Activated T-cell treated with anti-CD3 and anti-CD28 coated beads, Interleukin-2, amount 50 U/mL, for 24 hours (primary cell): ENCODE measurements at regions not wholly inside any gene's neighbourhood (a gene's known extent, or its start where the extent isn't known, plus 50 kb on each side); places are given as distances from the start of the nearest gene placed in this dataset.

Experiments
- DNase-seq: peaks from one replicate; pipeline ENCODE4 v3.0.0-alpha.2; 2020
- H3K27ac Mint-ChIP-seq: 2 replicates; pipeline ENCODE4 v1.8.0; 2020; ENCODE audit warnings: mild to moderate bottlenecking, mixed read lengths
- H3K27me3 Mint-ChIP-seq: 2 replicates; pipeline ENCODE4 v1.8.0; 2020; ENCODE audit warnings: mixed read lengths
- H3K36me3 Mint-ChIP-seq: 2 replicates; pipeline ENCODE4 v1.8.0; 2020; ENCODE audit warnings: low read depth, mixed read lengths
- H3K4me1 Mint-ChIP-seq: 2 replicates; pipeline ENCODE4 v1.8.0; 2020; ENCODE audit warnings: low read depth, mixed read lengths
- H3K4me3 Mint-ChIP-seq: 2 replicates; pipeline ENCODE4 v1.8.0; 2020; ENCODE audit warnings: mild to moderate bottlenecking, moderate library complexity, mixed read lengths
- H3K9me3 Mint-ChIP-seq: 2 replicates; pipeline ENCODE4 v1.8.0; 2020; ENCODE audit warnings: mixed read lengths

- Mint-ChIP-seq H3K27ac (no peak overlapping the region), H3K9me3 (peaks cover 4% of the 10 kb centered on the region), H3K27me3 (no peaks in the 10 kb centered on the region), H3K4me3 (no peak overlapping the region), H3K36me3 (no peaks in the 10 kb centered on the region), H3K4me1 (no peaks in the 10 kb centered on the region)
- DNase-seq, result no peak
Measured at GRCh38 chr13:88115976-88116375, 444.8 kb downstream of the SLITRK5 start.

GRCh38 chr13:88118952-88119351, 447.8 kb downstream of the SLITRK5 start:
- H3K4me3 Mint-ChIP-seq, result no peak overlapping the region
- H3K36me3 Mint-ChIP-seq, result no peaks in the 10 kb centered on the region
- H3K9me3 Mint-ChIP-seq, result peaks cover 8% of the 10 kb centered on the region
- no peak overlapping the region for H3K27ac Mint-ChIP-seq
- no peaks in the 10 kb centered on the region for H3K27me3 Mint-ChIP-seq
- no peak for DNase-seq
- H3K4me1 Mint-ChIP-seq, result no peaks in the 10 kb centered on the region

DNA sequence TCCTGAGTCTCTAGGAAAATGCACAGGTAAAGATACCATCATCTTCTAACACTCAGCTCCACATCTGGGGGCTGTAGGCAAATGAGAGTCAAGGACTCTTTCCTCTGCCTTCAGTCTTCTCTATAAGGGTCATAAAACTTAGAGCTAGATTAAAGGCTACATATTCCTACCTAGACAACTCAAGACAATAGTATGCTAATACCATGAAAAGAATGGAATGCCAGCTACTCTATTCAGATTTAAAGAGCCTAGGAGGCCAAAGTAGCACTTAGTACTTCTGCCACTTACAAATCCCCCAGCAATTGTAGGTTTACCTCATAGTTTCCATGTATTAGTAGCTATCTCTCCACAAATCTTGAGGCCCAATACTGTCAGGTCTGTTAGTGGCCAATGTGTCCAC, 453.0 kb downstream of the SLITRK5 start:
- H3K27me3 Mint-ChIP-seq, result no peaks in the 10 kb centered on the region
- no peak overlapping the region for H3K4me3 Mint-ChIP-seq
- peaks cover 14% of the 10 kb centered on the region for H3K4me1 Mint-ChIP-seq
- no peak for DNase-seq
- H3K9me3 Mint-ChIP-seq, result peaks cover 16% of the 10 kb centered on the region
- no peaks in the 10 kb centered on the region for H3K36me3 Mint-ChIP-seq
- no peak overlapping the region for H3K27ac Mint-ChIP-seq

DNA sequence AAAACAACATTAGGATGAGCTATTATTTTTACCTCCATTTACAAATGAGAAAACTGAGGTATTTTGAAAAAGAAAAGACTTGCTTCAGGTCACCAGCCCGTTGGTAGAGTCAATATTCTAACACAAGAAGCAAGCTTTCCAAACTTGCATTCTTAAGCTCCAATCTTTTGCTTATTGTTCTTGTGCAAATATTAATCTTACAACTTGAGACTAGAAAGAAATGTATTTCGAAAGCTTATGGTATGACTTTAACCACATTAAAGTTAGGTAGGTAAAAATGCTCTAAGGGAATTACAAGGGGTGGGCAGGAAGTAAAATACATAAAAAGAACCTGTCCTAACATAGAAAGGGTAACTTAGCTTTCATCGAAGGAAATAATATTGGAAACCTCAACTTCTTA, 453.9 kb downstream of the SLITRK5 start:
- H3K36me3 Mint-ChIP-seq, result no peaks in the 10 kb centered on the region
- peaks cover 16% of the 10 kb centered on the region for H3K9me3 Mint-ChIP-seq
- DNase-seq, result no peak
- H3K27ac Mint-ChIP-seq, result no peak overlapping the region
- H3K27me3 Mint-ChIP-seq, result no peaks in the 10 kb centered on the region
- H3K4me3 Mint-ChIP-seq, result no peak overlapping the region
- peaks cover 14% of the 10 kb centered on the region for H3K4me1 Mint-ChIP-seq

DNA sequence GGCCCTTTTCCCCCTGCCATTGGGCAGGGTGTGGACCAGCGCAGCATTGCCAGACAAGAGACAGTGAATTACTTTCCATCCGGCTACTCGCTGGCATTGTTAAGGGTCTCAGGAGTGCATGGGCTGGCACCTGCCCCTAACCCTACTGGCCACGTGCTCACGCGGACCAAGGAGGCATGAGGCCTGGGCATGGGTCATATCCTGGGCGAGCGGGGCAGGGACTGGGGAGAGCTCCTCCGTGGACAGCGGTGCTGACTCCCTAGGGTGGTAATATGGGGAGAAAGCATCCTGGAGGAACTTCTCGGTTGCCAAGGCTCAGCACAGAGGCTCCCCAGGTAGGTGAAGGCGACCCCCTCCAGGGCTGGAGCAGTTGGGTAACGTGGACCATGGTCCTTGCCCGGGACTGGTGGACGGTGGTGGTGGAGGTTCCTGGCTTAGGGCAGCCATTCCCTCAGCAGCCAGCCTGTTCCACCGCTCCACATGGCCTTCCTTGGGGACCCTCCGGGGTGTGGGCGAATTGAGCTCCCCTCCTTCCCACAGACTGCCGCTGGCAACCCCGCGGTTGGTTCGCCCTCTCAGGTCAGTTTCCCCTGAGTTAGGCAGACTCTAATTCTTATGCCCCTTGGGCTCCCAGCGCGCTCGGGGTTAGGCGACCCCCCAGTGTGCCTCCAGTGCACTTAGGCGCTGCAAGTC, 465.1 kb downstream of the SLITRK5 start:
- Mint-ChIP-seq H3K27ac (no peak overlapping the region), H3K9me3 (peaks cover 3% of the 10 kb centered on the region), H3K4me3 (no peak overlapping the region), H3K4me1 (no peaks in the 10 kb centered on the region), H3K36me3 (no peaks in the 10 kb centered on the region), H3K27me3 (no peaks in the 10 kb centered on the region)
- DNase-seq, result no peak

DNA sequence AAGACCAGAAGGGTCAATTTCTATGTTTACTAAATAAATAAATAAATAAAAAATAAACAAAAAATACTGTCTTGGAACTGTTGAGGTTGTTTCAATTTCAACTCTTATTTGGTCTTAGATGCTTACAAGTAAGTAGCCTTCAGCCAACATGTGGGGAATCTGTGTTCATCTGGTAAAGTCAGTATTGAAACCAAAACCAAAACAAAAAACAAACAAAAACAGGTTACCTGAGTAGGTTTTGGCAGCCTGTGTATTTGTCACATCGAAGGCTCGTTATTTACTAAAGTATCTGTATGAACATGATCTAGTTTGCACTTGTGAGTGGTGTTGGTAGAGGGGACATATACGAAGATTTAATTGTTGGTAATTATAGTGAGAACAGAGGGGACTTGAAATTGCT, 471.5 kb downstream of the SLITRK5 start:
- no peak overlapping the region for H3K27ac Mint-ChIP-seq
- DNase-seq, result no peak
- peaks cover 2% of the 10 kb centered on the region for H3K4me1 Mint-ChIP-seq
- H3K36me3 Mint-ChIP-seq, result no peaks in the 10 kb centered on the region
- H3K4me3 Mint-ChIP-seq, result no peak overlapping the region
- no peaks in the 10 kb centered on the region for H3K27me3 Mint-ChIP-seq
- H3K9me3 Mint-ChIP-seq, result no peaks in the 10 kb centered on the region

DNA sequence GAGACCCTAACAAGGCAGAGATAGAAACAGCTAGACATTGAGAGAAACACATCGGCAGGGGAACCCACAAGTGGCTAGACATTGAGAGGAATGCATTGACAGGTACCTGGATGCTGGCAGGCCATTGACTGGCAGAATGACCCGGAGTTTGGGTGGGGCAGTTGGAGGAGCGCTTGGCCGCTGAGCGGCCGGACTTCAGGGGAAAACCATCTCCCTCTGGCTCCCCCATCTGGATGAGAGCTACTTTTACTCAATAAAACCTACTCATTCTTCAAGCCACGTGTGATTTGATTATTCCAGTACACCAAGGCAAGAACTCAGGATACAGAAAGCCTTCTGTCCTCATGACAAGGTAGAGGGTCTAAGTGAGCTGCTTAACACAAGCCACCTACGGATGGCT, 473.4 kb downstream of the SLITRK5 start:
- Mint-ChIP-seq H3K36me3 (no peaks in the 10 kb centered on the region), H3K9me3 (no peaks in the 10 kb centered on the region), H3K27me3 (no peaks in the 10 kb centered on the region), H3K4me1 (peaks cover 2% of the 10 kb centered on the region), H3K27ac (no peak overlapping the region), H3K4me3 (no peak overlapping the region)
- no peak for DNase-seq

DNA sequence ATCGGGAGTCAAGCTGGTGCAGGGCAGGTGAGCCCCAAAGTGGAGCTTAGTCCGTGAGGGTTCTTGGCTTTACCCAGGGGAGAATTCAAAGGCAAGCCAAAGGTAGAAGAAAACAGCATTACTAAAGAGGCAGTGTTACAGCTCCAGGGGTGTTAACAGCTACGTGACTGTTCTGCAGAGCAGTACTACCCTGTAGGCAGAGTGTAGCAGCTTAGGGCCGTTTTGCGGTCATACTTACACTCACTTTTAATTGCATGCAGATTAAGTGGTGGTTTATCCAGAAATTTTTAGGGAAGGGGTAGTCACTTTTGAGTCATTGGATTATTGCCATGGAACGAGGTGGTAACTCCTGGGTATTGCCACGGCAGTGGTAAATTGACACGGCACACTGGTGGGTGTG, 482.2 kb downstream of the SLITRK5 start:
- Mint-ChIP-seq H3K4me3 (no peak overlapping the region), H3K36me3 (no peaks in the 10 kb centered on the region), H3K27me3 (no peaks in the 10 kb centered on the region), H3K27ac (no peak overlapping the region), H3K4me1 (no peaks in the 10 kb centered on the region), H3K9me3 (no peaks in the 10 kb centered on the region)
- DNase-seq, result no peak

DNA sequence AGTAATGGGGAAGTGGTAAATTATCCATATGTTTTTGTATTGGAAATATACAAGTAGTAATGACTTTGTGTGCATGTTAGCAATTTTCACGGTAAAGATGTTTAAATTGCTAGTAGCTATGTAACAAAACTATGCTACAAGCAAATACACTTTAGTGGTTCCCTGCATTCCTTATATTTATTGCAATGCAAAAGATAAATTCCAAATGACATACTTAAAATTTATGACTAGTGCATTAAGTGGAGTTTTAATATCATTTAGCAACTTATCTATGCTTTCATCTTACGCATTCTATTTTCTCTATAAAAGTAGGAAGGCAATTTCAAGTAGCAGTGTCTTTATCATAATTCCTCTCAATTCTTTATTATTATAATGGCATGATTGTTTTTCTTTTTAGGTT, 482.8 kb downstream of the SLITRK5 start:
- Mint-ChIP-seq H3K9me3 (no peaks in the 10 kb centered on the region), H3K27ac (no peak overlapping the region), H3K36me3 (no peaks in the 10 kb centered on the region), H3K4me3 (no peak overlapping the region), H3K4me1 (no peaks in the 10 kb centered on the region), H3K27me3 (no peaks in the 10 kb centered on the region)
- DNase-seq, result no peak

DNA sequence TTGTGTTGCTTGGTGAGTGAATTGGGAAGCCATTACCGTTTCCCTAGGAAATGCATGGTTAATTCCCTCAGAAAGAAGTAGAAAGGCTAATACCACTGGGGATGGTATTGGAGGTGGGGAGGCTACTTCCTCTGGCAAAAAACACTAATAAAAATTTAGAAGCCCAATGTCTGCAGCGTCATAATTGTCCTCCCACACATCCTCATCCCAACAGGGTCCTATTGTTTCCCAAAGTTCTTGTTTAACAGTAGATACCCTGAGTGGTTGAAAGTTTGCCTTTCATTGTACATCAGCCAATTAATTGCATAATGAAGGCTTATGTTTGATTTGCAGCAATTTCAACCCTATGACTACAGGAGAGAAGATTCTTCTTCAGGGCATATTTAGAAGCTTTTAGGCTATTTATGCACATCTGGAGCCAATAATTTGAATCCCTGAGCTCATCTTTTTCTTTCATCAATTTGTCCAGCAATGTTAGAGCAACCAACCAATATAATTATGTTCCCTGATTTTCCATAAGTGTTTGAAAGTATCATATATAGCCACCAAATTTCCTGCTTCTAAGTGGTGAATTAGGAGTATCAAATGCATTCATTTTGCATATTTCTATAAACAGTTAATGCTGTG, 491.0 kb downstream of the SLITRK5 start:
- peaks cover 6% of the 10 kb centered on the region for H3K9me3 Mint-ChIP-seq
- H3K27ac Mint-ChIP-seq, result no peak overlapping the region
- H3K4me3 Mint-ChIP-seq, result no peak overlapping the region
- no peaks in the 10 kb centered on the region for H3K27me3 Mint-ChIP-seq
- no peaks in the 10 kb centered on the region for H3K36me3 Mint-ChIP-seq
- H3K4me1 Mint-ChIP-seq, result no peaks in the 10 kb centered on the region
- no peak for DNase-seq

DNA sequence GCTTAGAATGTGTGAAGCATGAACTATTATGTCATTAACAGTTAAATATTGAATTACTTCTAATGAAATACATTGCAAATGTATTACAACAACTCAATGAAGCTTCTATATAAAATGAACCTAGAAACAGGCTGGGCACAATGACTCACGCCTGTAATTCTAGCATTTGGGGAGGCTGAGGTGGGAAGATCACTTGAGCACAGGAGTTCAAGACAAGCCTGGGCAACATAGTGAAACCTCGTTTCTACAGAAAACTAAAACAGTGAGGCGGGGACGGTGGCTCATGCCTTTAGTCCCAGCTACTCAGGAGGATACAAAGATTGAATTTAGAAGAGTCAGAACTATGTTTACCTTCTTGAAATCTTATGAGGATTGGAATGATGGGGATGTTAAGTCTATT, 505.1 kb downstream of the SLITRK5 start:
- DNase-seq, result no peak
- Mint-ChIP-seq H3K9me3 (peaks cover 3% of the 10 kb centered on the region), H3K27me3 (no peaks in the 10 kb centered on the region), H3K27ac (no peak overlapping the region), H3K4me3 (no peak overlapping the region), H3K4me1 (no peaks in the 10 kb centered on the region), H3K36me3 (no peaks in the 10 kb centered on the region)

DNA sequence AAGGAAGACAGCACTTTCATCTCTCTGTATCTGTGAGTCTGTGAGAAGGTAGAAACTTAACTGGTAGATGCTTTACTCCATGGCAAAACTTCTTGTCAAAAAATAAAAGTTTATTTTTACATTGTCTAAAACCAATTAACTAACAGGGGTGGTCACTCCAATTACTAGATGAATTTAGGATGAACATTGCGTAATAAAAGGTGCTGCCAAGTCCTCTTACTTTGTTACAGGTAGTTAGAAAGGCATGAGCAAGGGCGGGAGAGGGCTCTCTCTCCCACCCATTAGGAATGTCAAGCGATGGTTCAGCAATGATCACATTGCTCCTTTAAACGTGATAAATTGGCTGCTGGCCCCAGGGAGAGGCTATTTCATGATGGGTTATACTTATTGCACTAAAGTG, 512.3 kb downstream of the SLITRK5 start:
- Mint-ChIP-seq H3K4me1 (no peaks in the 10 kb centered on the region), H3K4me3 (no peak overlapping the region), H3K36me3 (no peaks in the 10 kb centered on the region), H3K27ac (no peak overlapping the region), H3K9me3 (peaks cover under 1% of the 10 kb centered on the region), H3K27me3 (no peaks in the 10 kb centered on the region)
- DNase-seq, result no peak

DNA sequence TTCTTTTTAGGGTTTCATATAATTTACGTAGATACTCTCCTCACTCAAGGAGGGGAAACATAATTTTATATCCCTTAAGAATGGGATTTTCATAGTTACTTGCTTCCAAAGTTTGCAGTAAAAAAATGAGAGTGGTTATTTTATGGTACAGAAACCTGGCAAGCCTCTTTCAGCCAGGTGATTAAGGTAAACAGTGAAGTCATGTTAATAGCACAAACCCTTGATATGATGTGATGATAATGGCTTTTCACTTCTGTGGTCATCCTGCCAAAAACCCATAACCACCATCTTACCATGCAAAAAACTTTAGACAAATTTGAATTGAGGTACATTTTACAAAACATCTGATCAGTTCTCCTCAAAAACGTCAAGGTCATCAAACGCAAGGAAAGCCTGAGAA, 517.8 kb downstream of the SLITRK5 start:
- Mint-ChIP-seq H3K9me3 (peaks cover 3% of the 10 kb centered on the region), H3K27me3 (no peaks in the 10 kb centered on the region), H3K27ac (no peak overlapping the region), H3K36me3 (no peaks in the 10 kb centered on the region), H3K4me1 (no peaks in the 10 kb centered on the region), H3K4me3 (no peak overlapping the region)
- no peak for DNase-seq

GRCh38 chr13:88189728-88190127, 518.6 kb downstream of the SLITRK5 start:
- H3K27ac Mint-ChIP-seq, result no peak overlapping the region
- H3K4me1 Mint-ChIP-seq, result no peaks in the 10 kb centered on the region
- H3K27me3 Mint-ChIP-seq, result no peaks in the 10 kb centered on the region
- peaks cover 3% of the 10 kb centered on the region for H3K9me3 Mint-ChIP-seq
- no peak for DNase-seq
- H3K4me3 Mint-ChIP-seq, result no peak overlapping the region
- H3K36me3 Mint-ChIP-seq, result no peaks in the 10 kb centered on the region

GRCh38 chr13:88196106-88196505, 524.9 kb downstream of the SLITRK5 start:
- no peaks in the 10 kb centered on the region for H3K27me3 Mint-ChIP-seq
- H3K27ac Mint-ChIP-seq, result no peak overlapping the region
- H3K4me1 Mint-ChIP-seq, result no peaks in the 10 kb centered on the region
- DNase-seq, result no peak
- peaks cover 18% of the 10 kb centered on the region for H3K9me3 Mint-ChIP-seq
- H3K36me3 Mint-ChIP-seq, result no peaks in the 10 kb centered on the region
- no peak overlapping the region for H3K4me3 Mint-ChIP-seq

DNA sequence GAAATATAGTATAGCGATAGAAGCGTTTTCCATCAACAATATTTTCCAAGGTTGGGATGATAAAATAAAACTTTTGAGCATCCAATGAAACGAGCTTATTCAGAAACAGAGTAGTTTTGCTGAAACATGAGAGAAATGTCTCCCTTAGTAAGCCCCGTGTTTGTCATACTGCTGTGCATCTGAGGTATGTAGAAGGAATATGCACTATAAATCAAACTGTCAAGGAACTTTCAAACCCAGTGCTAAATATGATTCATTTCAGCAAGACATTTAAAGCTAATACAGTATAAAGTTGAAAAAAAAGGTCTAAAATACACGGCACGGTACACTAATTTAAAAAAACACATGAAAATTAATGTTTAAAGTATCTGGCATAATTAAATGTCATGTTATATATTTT, 546.2 kb downstream of the SLITRK5 start:
- H3K4me1 Mint-ChIP-seq, result no peaks in the 10 kb centered on the region
- no peaks in the 10 kb centered on the region for H3K27me3 Mint-ChIP-seq
- no peaks in the 10 kb centered on the region for H3K9me3 Mint-ChIP-seq
- no peaks in the 10 kb centered on the region for H3K36me3 Mint-ChIP-seq
- no peak for DNase-seq
- no peak overlapping the region for H3K27ac Mint-ChIP-seq
- no peak overlapping the region for H3K4me3 Mint-ChIP-seq
